Spleen (tissue), 11 donors: ENCODE measurements at regions not wholly inside any gene's neighbourhood (a gene's known extent, or its start where the extent isn't known, plus 50 kb on each side); places are given as distances from the start of the nearest gene placed in this dataset.

Experiments used
- DNase-seq: peaks from one replicate; pipeline ENCODE4 v3.0.0-alpha.2; 2020
- H3K27ac ChIP-seq, 8 donors: fragments of 200-600 bp; sonication (generic) in 7 of 8; 1 replicate in 4 of 8; 2 replicates in 4 of 8; pipeline versions ENCODE4 v1.5.0 to v1.8.0; 2016 to 2021; ENCODE audit warnings: inconsistent platforms in 4 of 8, mild to moderate bottlenecking in 4 of 8, moderate library complexity in 1 of 8
- H3K27me3 ChIP-seq, 7 donors: fragments of 200-600 bp; sonication (generic) in 6 of 7; replicated peaks in 1 of 7; 1 replicate in 4 of 7; 2 replicates in 3 of 7; pipeline versions ENCODE4 v1.5.0 to v1.8.0; 2016 to 2021; ENCODE audit warnings: inconsistent platforms in 3 of 7, mild to moderate bottlenecking in 1 of 7
- H3K36me3 ChIP-seq, 6 donors: fragments of 200-600 bp; sonication (generic) in 5 of 6; 1 replicate in 4 of 6; 2 replicates in 2 of 6; pipeline versions ENCODE4 v1.5.0 to v1.8.0; 2016 to 2021; ENCODE audit warnings: inconsistent platforms in 2 of 6
- H3K4me1 ChIP-seq, 6 donors: fragments of 200-600 bp; sonication (generic) in 5 of 6; 1 replicate in 3 of 6; 2 replicates in 3 of 6; pipeline versions ENCODE4 v1.5.0 to v1.8.0; 2016 to 2021; ENCODE audit warnings: inconsistent platforms in 3 of 6
- H3K4me3 ChIP-seq, 8 donors: fragments of 200-600 bp; sonication (generic) in 7 of 8; 1 replicate in 4 of 8; 2 replicates in 4 of 8; pipeline versions ENCODE4 v1.5.0 to v1.8.0; 2016 to 2021; ENCODE audit warnings: inconsistent platforms in 4 of 8, mild to moderate bottlenecking in 4 of 8, moderate library complexity in 2 of 8
- H3K9me3 ChIP-seq, 8 donors: fragments of 200-600 bp; sonication (generic) in 7 of 8; 1 replicate in 4 of 8; 2 replicates in 4 of 8; pipeline versions ENCODE4 v1.5.0 to v1.8.0; 2016 to 2021; ENCODE audit warnings: inconsistent platforms in 4 of 8
- CTCF ChIP-seq, 11 experiments: fragments of 200-600 bp in 7 of 11; fragments of 450-650 bp in 4 of 11; sonication (generic) in 4 of 11; IDR thresholded peaks in 8 of 11; conservative IDR thresholded peaks in 3 of 11; 1 replicate in 7 of 11; 2 replicates in 4 of 11; pipeline versions ENCODE4 v1.4.0 to v1.8.0; 2016 to 2021; ENCODE audit warnings: antibody characterized with exemption in 11 of 11, inconsistent platforms in 4 of 11, mild to moderate bottlenecking in 1 of 11
- POLR2A ChIP-seq, 3 donors: fragments of 450-650 bp; IDR thresholded peaks; one replicate each; pipeline ENCODE4 v1.5.1; 2017; ENCODE audit warnings: antibody characterized with exemption in 3 of 3, mild to moderate bottlenecking in 1 of 3
- POLR2AphosphoS5 ChIP-seq, 3 donors: sonication (generic); formaldehyde crosslinking; IDR thresholded peaks; one replicate each; pipeline ENCODE4 v1.5.1; 2017; ENCODE audit warnings: antibody characterized with exemption in 3 of 3
- WGBS, 5 donors: extraction: QIAGEN DNeasy Blood & Tissue Kit in 3 of 5; methylation state at CpG; one replicate each; pipeline versions ENCODE4 v1.1.5 to v1.1.7; 2013 to 2018; 5-methylcytosine and 5-hydroxymethylcytosine counted together
- intact Hi-C: fragments of 100-400 bp; cut with DNase I; formaldehyde crosslinking; loops from one replicate; pipeline ENCODE4 v1.15.0; 2023; ENCODE audit warnings: low total_unique reads
- donor health status: healthy with polysubstance abuse.
- donor health status: DM: no; HTN: no; CAD: no; lungs with moderate emphysema.
- donor health status: DM: no; HTN: no; CAD: no.
- donor health status: Bipolar disorder and iron deficiency.
- donor health status: healthy.
- donor health status: DM: no; HTN: no; CAD: no.
- donor health status: DM: yes; HTN: yes; CAD: no.

- Histone ChIP-seq H3K4me1 (peaks cover 12 to 28% (median 26%) of the 10 kb centered on the region in 6 donors), H3K36me3 (no peaks in the 10 kb centered on the region), H3K27me3 (peaks cover 2 to 100% (median 78%) of the 10 kb centered on the region in 7 donors), H3K4me3 (peak overlapping the region in 5 of 8 donors; percentile 26 to 66 (median 30)), H3K9me3 (peaks cover 0 to 3% (median 0%) of the 10 kb centered on the region in 8 donors), H3K27ac (no peak overlapping the region)
- DNase-seq, result no peak
- WGBS, 5 donors, result 8 to 20% (median 13%) methylated on average over 24 to 40 of the region's 40 CpGs
- TF ChIP-seq CTCF (IDR thresholded peaks at IDR 0.05 in 8 of 11, conservative IDR thresholded peaks at IDR 0.05 in 3 of 11), result no peak
- no peak for TF ChIP-seq POLR2AphosphoS5 (IDR thresholded peaks at IDR 0.05)
- TF ChIP-seq POLR2A (IDR thresholded peaks at IDR 0.05), result no peak
- intact Hi-C loops, result no loop called here
Observed at GRCh38 chr1:90834886-90835660, 118.0 kb upstream of the BARHL2 start.

- Histone ChIP-seq H3K36me3 (no peaks in the 10 kb centered on the region), H3K9me3 (peaks cover 0 to 3% (median 0%) of the 10 kb centered on the region in 8 donors), H3K4me3 (peak overlapping the region in 1 of 8 donors; percentile 66), H3K27ac (no peak overlapping the region), H3K27me3 (peaks cover 2 to 98% (median 72%) of the 10 kb centered on the region in 7 donors), H3K4me1 (peaks cover 12 to 28% (median 25%) of the 10 kb centered on the region in 6 donors)
- WGBS, 5 donors, result 13 to 23% (median 16%) methylated on average over 23 of the region's 23 CpGs
- intact Hi-C loops, result no loop called here
- TF ChIP-seq POLR2A (IDR thresholded peaks at IDR 0.05) (no peak), CTCF (IDR thresholded peaks at IDR 0.05 in 8 of 11, conservative IDR thresholded peaks at IDR 0.05 in 3 of 11) (no peak), POLR2AphosphoS5 (IDR thresholded peaks at IDR 0.05) (no peak)
- DNase-seq, result no peak
Observed at GRCh38 chr1:90834354-90834885, 117.3 kb upstream of the BARHL2 start.

GRCh38 chr1:90833466-90834110, 116.5 kb upstream of the BARHL2 start:
- 9 to 37% (median 22%) methylated on average over 6 of the region's 6 CpGs for WGBS, 5 donors
- TF ChIP-seq POLR2AphosphoS5 (IDR thresholded peaks at IDR 0.05) (no peak), CTCF (IDR thresholded peaks at IDR 0.05 in 8 of 11, conservative IDR thresholded peaks at IDR 0.05 in 3 of 11) (no peak), POLR2A (IDR thresholded peaks at IDR 0.05) (no peak)

GRCh38 chr1:90831910-90832309, 114.8 kb upstream of the BARHL2 start:
- no peak overlapping the region for H3K4me3 ChIP-seq
- H3K9me3 ChIP-seq, result peaks cover 0 to 3% (median 0%) of the 10 kb centered on the region in 8 donors
- TF ChIP-seq POLR2A (IDR thresholded peaks at IDR 0.05) (no peak), POLR2AphosphoS5 (IDR thresholded peaks at IDR 0.05) (no peak), CTCF (IDR thresholded peaks at IDR 0.05 in 8 of 11, conservative IDR thresholded peaks at IDR 0.05 in 3 of 11) (no peak)
- peaks cover 12 to 28% (median 23%) of the 10 kb centered on the region in 6 donors for H3K4me1 ChIP-seq
- DNase-seq, result no peak
- H3K27me3 ChIP-seq, result peaks cover 0 to 82% (median 53%) of the 10 kb centered on the region in 7 donors
- no peak overlapping the region for H3K27ac ChIP-seq
- no peaks in the 10 kb centered on the region for H3K36me3 ChIP-seq
- 10 to 25% (median 19%) methylated on average over 8 of the region's 8 CpGs for WGBS, 5 donors
- intact Hi-C loops, result no loop called here

More at GRCh38 chr1:90833466-90834110, 116.5 kb upstream of the BARHL2 start:
- peaks cover 0 to 3% (median 0%) of the 10 kb centered on the region in 8 donors for H3K9me3 ChIP-seq
- DNase-seq, result no peak
- no peaks in the 10 kb centered on the region for H3K36me3 ChIP-seq
- H3K27me3 ChIP-seq, result peaks cover 2 to 98% (median 64%) of the 10 kb centered on the region in 7 donors
- no peak overlapping the region for H3K4me3 ChIP-seq
- peaks cover 12 to 28% (median 23%) of the 10 kb centered on the region in 6 donors for H3K4me1 ChIP-seq
- H3K27ac ChIP-seq, result no peak overlapping the region
- intact Hi-C loops, result no loop called here
